ENCODE measurements at regions not wholly inside any gene's neighbourhood (a gene's known extent, or its start where the extent isn't known, plus 50 kb on each side); places are given as distances from the start of the nearest gene placed in this dataset.

DNA sequence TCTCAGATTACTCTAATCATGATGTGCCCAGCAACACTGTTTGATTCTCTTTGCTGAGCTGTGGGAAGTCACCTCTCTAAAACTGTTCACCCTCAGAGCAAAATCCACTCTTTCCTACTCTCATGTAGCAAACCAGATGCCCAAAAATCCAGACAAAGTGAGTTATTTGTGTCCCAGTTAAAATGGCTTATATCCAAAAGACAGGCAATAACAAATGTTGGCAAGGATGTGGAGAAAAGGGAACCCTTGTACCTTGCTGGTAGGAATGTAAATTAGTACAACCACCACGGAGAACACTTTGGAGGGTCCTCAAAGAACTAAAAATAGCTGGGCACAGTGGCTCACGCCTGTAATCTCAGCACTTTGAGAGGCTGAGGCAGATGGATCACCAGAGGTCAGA, 384.0 kb downstream of the HHIPL2 start:
- Histone ChIP-seq H3K9ac (no peak overlapping the region), H3K4me2 (no peak overlapping the region), H3K4me1 (ENCODE audit: low read depth, poor library complexity, severe bottlenecking) (no peaks in the 10 kb centered on the region), H3K4me3 (IDR thresholded peaks at IDR 0.05; ENCODE audit: insufficient read depth, low read depth, low read length) (no peak overlapping the region), H3K27me3 (ENCODE audit: insufficient read depth, low read depth) (no peaks in the 10 kb centered on the region), H3K36me3 (ENCODE audit: insufficient read depth) (no peaks in the 10 kb centered on the region), H3K27ac (no peak overlapping the region), H2AFZ (ENCODE audit: low read depth) (no peak overlapping the region), H3K79me2 (ENCODE audit: insufficient read depth, low read depth) (no peaks in the 10 kb centered on the region), H4K20me1 (ENCODE audit: insufficient read depth) (no peaks in the 10 kb centered on the region)
- TF ChIP-seq, protein P1, sequence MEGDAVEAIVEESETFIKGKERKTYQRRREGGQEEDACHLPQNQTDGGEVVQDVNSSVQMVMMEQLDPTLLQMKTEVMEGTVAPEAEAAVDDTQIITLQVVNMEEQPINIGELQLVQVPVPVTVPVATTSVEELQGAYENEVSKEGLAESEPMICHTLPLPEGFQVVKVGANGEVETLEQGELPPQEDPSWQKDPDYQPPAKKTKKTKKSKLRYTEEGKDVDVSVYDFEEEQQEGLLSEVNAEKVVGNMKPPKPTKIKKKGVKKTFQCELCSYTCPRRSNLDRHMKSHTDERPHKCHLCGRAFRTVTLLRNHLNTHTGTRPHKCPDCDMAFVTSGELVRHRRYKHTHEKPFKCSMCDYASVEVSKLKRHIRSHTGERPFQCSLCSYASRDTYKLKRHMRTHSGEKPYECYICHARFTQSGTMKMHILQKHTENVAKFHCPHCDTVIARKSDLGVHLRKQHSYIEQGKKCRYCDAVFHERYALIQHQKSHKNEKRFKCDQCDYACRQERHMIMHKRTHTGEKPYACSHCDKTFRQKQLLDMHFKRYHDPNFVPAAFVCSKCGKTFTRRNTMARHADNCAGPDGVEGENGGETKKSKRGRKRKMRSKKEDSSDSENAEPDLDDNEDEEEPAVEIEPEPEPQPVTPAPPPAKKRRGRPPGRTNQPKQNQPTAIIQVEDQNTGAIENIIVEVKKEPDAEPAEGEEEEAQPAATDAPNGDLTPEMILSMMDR (conservative IDR thresholded peaks at IDR 0.05; ENCODE audit: low read depth, low read length): no peak

DNA sequence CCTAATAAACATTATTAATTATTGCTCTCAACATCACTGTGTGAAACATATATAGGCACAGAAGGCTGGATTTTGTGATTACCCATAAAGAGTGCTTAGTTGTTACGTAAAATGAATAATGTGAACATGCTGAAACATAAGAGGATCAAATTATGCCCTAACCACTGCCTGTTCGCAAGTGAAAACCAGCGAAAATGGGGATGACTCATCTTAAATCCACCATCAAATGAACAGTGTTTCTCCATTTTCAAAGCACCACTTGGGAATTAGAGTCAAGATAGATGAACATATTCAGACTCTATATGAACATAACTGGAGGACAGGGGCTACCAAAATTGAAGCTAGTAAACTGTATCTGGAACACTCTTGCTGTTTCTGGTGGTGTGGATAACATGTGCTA, 386.2 kb downstream of the HHIPL2 start:
- H2AFZ ChIP-seq (ENCODE audit: low read depth): no peak overlapping the region
- no peak overlapping the region for H3K4me2 ChIP-seq
- no peak overlapping the region for H3K9ac ChIP-seq
- H3K4me3 ChIP-seq (IDR thresholded peaks at IDR 0.05; ENCODE audit: insufficient read depth, low read depth, low read length): no peak overlapping the region
- TF ChIP-seq, protein P1 (conservative IDR thresholded peaks at IDR 0.05; ENCODE audit: low read depth, low read length): no peak
- H3K79me2 ChIP-seq (ENCODE audit: insufficient read depth, low read depth): no peaks in the 10 kb centered on the region
- no peaks in the 10 kb centered on the region for H3K4me1 ChIP-seq (ENCODE audit: low read depth, poor library complexity, severe bottlenecking)
- H3K27me3 ChIP-seq (ENCODE audit: insufficient read depth, low read depth): no peaks in the 10 kb centered on the region
- no peak overlapping the region for H3K27ac ChIP-seq
- no peaks in the 10 kb centered on the region for H3K36me3 ChIP-seq (ENCODE audit: insufficient read depth)
- H4K20me1 ChIP-seq (ENCODE audit: insufficient read depth): no peaks in the 10 kb centered on the region

DNA sequence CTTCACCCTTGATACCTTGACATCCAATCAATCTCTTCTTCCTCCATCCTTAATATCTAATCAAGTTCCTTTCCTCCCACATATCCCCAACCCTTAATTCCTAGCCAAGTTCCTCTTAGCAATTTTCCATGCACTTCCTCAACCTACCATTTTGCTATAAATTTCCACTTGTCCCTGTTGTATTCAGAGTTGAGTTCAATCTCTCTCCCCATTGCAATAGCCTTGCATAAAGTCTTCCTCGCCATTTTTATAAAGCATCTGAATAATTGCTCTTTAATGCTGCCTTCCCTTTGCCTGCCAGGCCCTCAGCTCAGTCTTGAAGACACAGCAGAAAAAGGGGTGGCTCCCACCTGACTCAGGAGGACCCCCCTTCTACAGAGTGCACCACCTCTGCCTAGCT, 390.3 kb downstream of the HHIPL2 start:
- Histone ChIP-seq H3K79me2 (ENCODE audit: insufficient read depth, low read depth) (no peaks in the 10 kb centered on the region), H3K4me2 (no peak overlapping the region), H3K36me3 (ENCODE audit: insufficient read depth) (no peaks in the 10 kb centered on the region), H3K4me1 (ENCODE audit: low read depth, poor library complexity, severe bottlenecking) (no peaks in the 10 kb centered on the region), H3K9ac (no peak overlapping the region), H3K27ac (no peak overlapping the region), H3K27me3 (ENCODE audit: insufficient read depth, low read depth) (no peaks in the 10 kb centered on the region), H3K4me3 (IDR thresholded peaks at IDR 0.05; ENCODE audit: insufficient read depth, low read depth, low read length) (no peak overlapping the region), H2AFZ (ENCODE audit: low read depth) (no peak overlapping the region), H4K20me1 (ENCODE audit: insufficient read depth) (no peaks in the 10 kb centered on the region)
- TF ChIP-seq, protein P1 (conservative IDR thresholded peaks at IDR 0.05; ENCODE audit: low read depth, low read length): no peak

DNA sequence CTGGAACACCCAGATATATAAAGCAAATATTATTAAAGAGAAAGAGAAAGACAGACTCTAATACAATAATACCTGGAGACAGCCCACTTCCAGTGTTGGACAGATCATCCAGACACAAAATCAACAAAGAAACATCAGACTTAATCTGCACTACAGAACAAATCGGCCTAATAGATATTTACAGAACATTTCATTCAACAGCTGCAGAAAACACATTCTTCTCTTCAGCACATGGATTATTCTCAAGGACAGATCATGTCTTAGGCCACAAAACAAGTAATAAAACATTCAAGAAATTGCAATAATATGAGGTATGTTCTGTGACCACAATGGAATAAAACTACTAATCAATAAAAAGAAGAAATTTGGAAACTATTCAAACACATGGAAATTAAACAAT, 398.3 kb upstream of the DUSP10 start:
- Histone ChIP-seq H4K20me1 (ENCODE audit: insufficient read depth) (no peaks in the 10 kb centered on the region), H3K9ac (no peak overlapping the region), H3K4me3 (IDR thresholded peaks at IDR 0.05; ENCODE audit: insufficient read depth, low read depth, low read length) (no peak overlapping the region), H3K36me3 (ENCODE audit: insufficient read depth) (no peaks in the 10 kb centered on the region), H2AFZ (ENCODE audit: low read depth) (no peak overlapping the region), H3K79me2 (ENCODE audit: insufficient read depth, low read depth) (no peaks in the 10 kb centered on the region), H3K27ac (no peak overlapping the region), H3K27me3 (ENCODE audit: insufficient read depth, low read depth) (no peaks in the 10 kb centered on the region), H3K4me1 (ENCODE audit: low read depth, poor library complexity, severe bottlenecking) (no peaks in the 10 kb centered on the region), H3K4me2 (no peak overlapping the region)
- TF ChIP-seq, protein P1 (conservative IDR thresholded peaks at IDR 0.05; ENCODE audit: low read depth, low read length): no peak

DNA sequence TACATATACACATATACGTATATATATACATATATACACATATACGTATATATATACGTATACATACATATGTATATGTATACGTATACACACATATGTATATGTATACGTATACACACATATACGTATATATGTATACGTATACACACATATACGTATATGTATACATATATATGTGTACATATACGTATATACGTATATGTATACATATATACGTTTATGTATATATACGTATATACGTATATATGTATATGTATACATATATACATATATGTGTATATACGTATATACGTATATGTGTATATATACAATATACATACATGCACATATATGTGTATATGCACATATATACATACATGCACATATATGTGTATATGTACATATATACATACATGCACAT, 396.2 kb upstream of the DUSP10 start:
- Histone ChIP-seq H3K27ac (no peak overlapping the region), H4K20me1 (ENCODE audit: insufficient read depth) (no peaks in the 10 kb centered on the region), H3K4me3 (IDR thresholded peaks at IDR 0.05; ENCODE audit: insufficient read depth, low read depth, low read length) (no peak overlapping the region), H3K36me3 (ENCODE audit: insufficient read depth) (no peaks in the 10 kb centered on the region), H3K9ac (no peak overlapping the region), H3K4me2 (no peak overlapping the region), H2AFZ (ENCODE audit: low read depth) (no peak overlapping the region), H3K4me1 (ENCODE audit: low read depth, poor library complexity, severe bottlenecking) (no peaks in the 10 kb centered on the region), H3K79me2 (ENCODE audit: insufficient read depth, low read depth) (no peaks in the 10 kb centered on the region), H3K27me3 (ENCODE audit: insufficient read depth, low read depth) (no peaks in the 10 kb centered on the region)
- TF ChIP-seq, protein P1 (conservative IDR thresholded peaks at IDR 0.05; ENCODE audit: low read depth, low read length): no peak

Measured in KMS-11 (cell line).